H9 (cell line): ENCODE measurements at regions not wholly inside any gene's neighbourhood (a gene's known extent, or its start where the extent isn't known, plus 50 kb on each side); places are given as distances from the start of the nearest gene placed in this dataset.
A peak's percentile ranks its signal among the peaks of the same experiment; 100 is the strongest.

Source experiments
- DNase-seq: peaks from one replicate; pipeline ENCODE4 v3.0.0-alpha.2; 2017
- H2AFZ ChIP-seq: one replicate; pipeline ENCODE4 v1.6.1; 2013; ENCODE audit warnings: mild to moderate bottlenecking, low read length, control low read depth, moderate library complexity
- H2AK5ac ChIP-seq: 2 replicates; pipeline ENCODE4 v1.6.1; 2013; ENCODE audit warnings: low read length, control low read depth, mixed read lengths; ENCODE audit not compliant: insufficient read length
- H2BK120ac ChIP-seq: one replicate; pipeline ENCODE4 v1.6.1; 2013; ENCODE audit warnings: low read depth, mild to moderate bottlenecking, low read length, control low read depth, inconsistent platforms; ENCODE audit not compliant: poor library complexity, severe bottlenecking
- H2BK12ac ChIP-seq: 2 replicates; pipeline ENCODE4 v1.6.1; 2013; ENCODE audit warnings: low read length, control low read depth, mixed read lengths, low read depth; ENCODE audit not compliant: insufficient read length
- H2BK15ac ChIP-seq: 2 replicates; pipeline ENCODE4 v1.6.1; 2013; ENCODE audit warnings: low read depth, low read length, control low read depth
- H2BK20ac ChIP-seq: one replicate; pipeline ENCODE4 v1.6.1; 2013; ENCODE audit warnings: low read depth, mild to moderate bottlenecking, low read length, control low read depth, inconsistent platforms; ENCODE audit not compliant: poor library complexity, severe bottlenecking
- H2BK5ac ChIP-seq: 2 replicates; pipeline ENCODE4 v1.6.1; 2013; ENCODE audit warnings: low read length, control low read depth, mixed read lengths; ENCODE audit not compliant: insufficient read length
- H3K14ac ChIP-seq: 2 replicates; pipeline ENCODE4 v1.6.1; 2013; ENCODE audit warnings: low read length, control low read depth; ENCODE audit not compliant: insufficient read depth
- H3K18ac ChIP-seq: 2 replicates; pipeline ENCODE4 v1.6.1; 2013; ENCODE audit warnings: low read depth, mild to moderate bottlenecking, mixed read lengths, low read length, control low read depth; ENCODE audit not compliant: insufficient read length
- H3K23ac ChIP-seq: 2 replicates; pipeline ENCODE4 v1.6.1; 2013; ENCODE audit warnings: low read length, control low read depth, mixed read lengths, low read depth; ENCODE audit not compliant: insufficient read length
- H3K23me2 ChIP-seq: 2 replicates; pipeline ENCODE4 v1.6.1; 2013; ENCODE audit warnings: low read depth, mild to moderate bottlenecking, mixed read lengths, low read length, control low read depth; ENCODE audit not compliant: insufficient read length, poor library complexity, severe bottlenecking
- H3K27ac ChIP-seq: 2 replicates; pipeline ENCODE4 v1.5.1; 2013; ENCODE audit warnings: low read length, control low read depth, mixed read lengths, low read depth; ENCODE audit not compliant: insufficient read length
- H3K27me3 ChIP-seq: 2 replicates; pipeline ENCODE4 v1.6.1; 2013; ENCODE audit warnings: low read length, control low read depth, inconsistent platforms; ENCODE audit not compliant: insufficient read depth
- H3K4ac ChIP-seq: 2 replicates; pipeline ENCODE4 v1.6.1; 2013; ENCODE audit warnings: low read depth, mild to moderate bottlenecking, control low read depth, inconsistent platforms, low read length, moderate library complexity
- H3K4me1 ChIP-seq: 2 replicates; pipeline ENCODE4 v1.6.1; 2013; ENCODE audit warnings: low read length, control low read depth, inconsistent platforms; ENCODE audit not compliant: insufficient read depth
- H3K4me2 ChIP-seq: 2 replicates; pipeline ENCODE4 v1.6.1; 2013; ENCODE audit warnings: low read length, control low read depth, mixed read lengths; ENCODE audit not compliant: insufficient read length, insufficient read depth
- H3K56ac ChIP-seq: 2 replicates; pipeline ENCODE4 v1.6.1; 2013; ENCODE audit warnings: low read depth, mild to moderate bottlenecking, mixed read lengths, low read length, control low read depth; ENCODE audit not compliant: insufficient read length
- H3K79me1 ChIP-seq: 2 replicates; pipeline ENCODE4 v1.6.1; 2013; ENCODE audit warnings: low read depth, mild to moderate bottlenecking, moderate library complexity, low read length, control low read depth, inconsistent platforms; ENCODE audit not compliant: insufficient read depth, poor library complexity, severe bottlenecking
- H3K79me2 ChIP-seq: 2 replicates; pipeline ENCODE4 v1.6.1; 2013; ENCODE audit warnings: low read length, control low read depth, inconsistent platforms; ENCODE audit not compliant: insufficient read depth
- H3K9ac ChIP-seq: 2 replicates; pipeline ENCODE4 v1.6.1; 2013; ENCODE audit warnings: low read length, control low read depth, mixed read lengths; ENCODE audit not compliant: insufficient read length; ENCODE audit errors: extremely low read depth
- H3K9me3 ChIP-seq: one replicate; pipeline ENCODE4 v1.6.1; 2013; ENCODE audit warnings: low read depth, low read length, inconsistent platforms; ENCODE audit not compliant: control insufficient read depth
- H3T11ph ChIP-seq: one replicate; pipeline ENCODE4 v1.6.1; 2013; ENCODE audit warnings: mild to moderate bottlenecking, low read length, control low read depth, inconsistent platforms
- H4K20me1 ChIP-seq: one replicate; pipeline ENCODE4 v1.6.1; 2013; ENCODE audit not compliant: control insufficient read depth, insufficient read length, insufficient read depth
- H4K5ac ChIP-seq: 2 replicates; pipeline ENCODE4 v1.6.1; 2013; ENCODE audit warnings: low read depth, mild to moderate bottlenecking, mixed read lengths, low read length, control low read depth; ENCODE audit not compliant: insufficient read length
- H4K8ac ChIP-seq: replicated peaks from 2 replicates; pipeline ENCODE4 v1.6.1; 2013; ENCODE audit warnings: low read length, control low read depth, mixed read lengths, low read depth; ENCODE audit not compliant: insufficient read length
- H4K91ac ChIP-seq: 2 replicates; pipeline ENCODE4 v1.6.1; 2013; ENCODE audit warnings: low read depth, mild to moderate bottlenecking, moderate library complexity, mixed read lengths, low read length, control low read depth; ENCODE audit not compliant: insufficient read length
- H3K27ac Mint-ChIP-seq, 3 experiments: 2 replicates in 2 of 3; 3 replicates in 1 of 3; pipeline ENCODE4 v1.8.0; 2020 to 2021; ENCODE audit warnings: mixed read lengths in 3 of 3, mild to moderate bottlenecking in 1 of 3, moderate library complexity in 1 of 3
- H3K27me3 Mint-ChIP-seq: 2 replicates; pipeline ENCODE4 v1.8.0; 2021; ENCODE audit warnings: low read depth, mild to moderate bottlenecking, moderate library complexity, mixed read lengths
- H3K36me3 Mint-ChIP-seq, 3 experiments: 2 replicates in 2 of 3; 3 replicates in 1 of 3; pipeline ENCODE4 v1.8.0; 2020 to 2021; ENCODE audit warnings: low read depth in 3 of 3, mixed read lengths in 3 of 3; ENCODE audit not compliant: insufficient read depth in 1 of 3
- H3K4me1 Mint-ChIP-seq, 2 experiments: 2 replicates each; pipeline ENCODE4 v1.8.0; 2020; ENCODE audit warnings: mixed read lengths in 2 of 2
- H3K4me3 Mint-ChIP-seq, 2 experiments: 2 replicates in 1 of 2; 3 replicates in 1 of 2; pipeline ENCODE4 v1.8.0; 2020 to 2021; ENCODE audit warnings: mild to moderate bottlenecking in 2 of 2, mixed read lengths in 2 of 2, moderate library complexity in 1 of 2
- H3K9me3 Mint-ChIP-seq, 2 experiments: 2 replicates in 1 of 2; 3 replicates in 1 of 2; pipeline ENCODE4 v1.8.0; 2020; ENCODE audit warnings: mild to moderate bottlenecking in 2 of 2, mixed read lengths in 2 of 2, moderate library complexity in 1 of 2
- CTCF ChIP-seq: fragments of 200-600 bp; sonication (generic); conservative IDR thresholded peaks from 3 replicates; pipeline ENCODE4 v1.8.0; 2021; ENCODE audit warnings: antibody characterized with exemption, mild to moderate bottlenecking
- WGBS: extraction: QIAGEN DNeasy Blood & Tissue Kit; methylation state at CpG from one replicate; pipeline ENCODE4 v1.1.7; 2013; ENCODE audit warnings: missing lambda C conversion rate, low lambda C conversion rate, mixed read lengths; ENCODE audit not compliant: insufficient read length; ENCODE audit errors: extremely low coverage; 5-methylcytosine and 5-hydroxymethylcytosine counted together

GRCh38 chr18:66105016-66105415, 354.2 kb downstream of the CDH7 start:
- Histone ChIP-seq H2BK5ac (no peak overlapping the region), H2BK120ac (no peak overlapping the region), H3K14ac (no peak overlapping the region), H4K5ac (no peak overlapping the region), H3K56ac (no peak overlapping the region), H3K9me3 (no peaks in the 10 kb centered on the region), H2BK12ac (no peak overlapping the region), H3T11ph (no peak overlapping the region), H3K4me2 (no peak overlapping the region), H3K27ac (no peak overlapping the region), H3K9ac (no peak overlapping the region), H4K20me1 (no peaks in the 10 kb centered on the region), H3K4me1 (no peaks in the 10 kb centered on the region; the same call in 1 of the 2 replicates), H2AFZ (no peak overlapping the region), H3K23ac (no peak overlapping the region), H2BK20ac (no peak overlapping the region), H3K4ac (no peak overlapping the region), H3K79me2 (no peaks in the 10 kb centered on the region), H2BK15ac (no peak overlapping the region), H3K27me3 (no peaks in the 10 kb centered on the region), H4K8ac (no peak overlapping the region), H3K23me2 (no peaks in the 10 kb centered on the region), H4K91ac (no peak overlapping the region), H2AK5ac (no peak overlapping the region), H3K79me1 (no peaks in the 10 kb centered on the region), H3K18ac (no peak overlapping the region)
- Mint-ChIP-seq H3K27ac (peak overlapping the region in 1 of 3 experiments; percentile 2; a peak in 3 of 7 replicates), H3K36me3 (no peaks in the 10 kb centered on the region), H3K27me3 (no peaks in the 10 kb centered on the region), H3K4me3 (no peak overlapping the region), H3K9me3 (no peaks in the 10 kb centered on the region), H3K4me1 (peaks cover 13% of the 10 kb centered on the region in 2 experiments)
- TF ChIP-seq CTCF: no peak
- no peak for DNase-seq
- no CpG with 5 or more reads among the region's 4 CpGs for WGBS
